ENCODE measurements at regions not wholly inside any gene's neighbourhood (a gene's known extent, or its start where the extent isn't known, plus 50 kb on each side); places are given as distances from the start of the nearest gene placed in this dataset.

GRCh38 chr1:170461762-170462384, 70.1 kb upstream of the GORAB start:
- intact Hi-C loops (cut with DNase I), result no loop called here
- no peaks in the 10 kb centered on the region for H3K4me1 ChIP-seq (ENCODE audit: control insufficient read depth, insufficient read depth, low read length)
- DNase-seq (no peak), ATAC-seq (no peak)
- no peaks in the 10 kb centered on the region for H3K27me3 ChIP-seq (ENCODE audit: control insufficient read depth, insufficient read depth)
- H3K9me3 ChIP-seq (ENCODE audit: control insufficient read depth, low read length), result no peaks in the 10 kb centered on the region
- WGBS, result 78% methylated on average over 4 of the region's 4 CpGs
- no peak overlapping the region for H3K4me3 ChIP-seq (ENCODE audit: low read length)
- H3K27ac ChIP-seq (ENCODE audit: low read length), result no peak overlapping the region

GRCh38 chr1:170470121-170470520, 61.8 kb upstream of the GORAB start:
- no peak for ATAC-seq
- no peaks in the 10 kb centered on the region for H3K4me1 ChIP-seq (ENCODE audit: control insufficient read depth, insufficient read depth, low read length)
- 18% methylated on average over 1 of the region's 1 CpG for WGBS
- H3K4me3 ChIP-seq (ENCODE audit: low read length), result no peak overlapping the region
- no peaks in the 10 kb centered on the region for H3K27me3 ChIP-seq (ENCODE audit: control insufficient read depth, insufficient read depth)
- no peaks in the 10 kb centered on the region for H3K9me3 ChIP-seq (ENCODE audit: control insufficient read depth, low read length)
- DNase-seq, result no peak
- no peak overlapping the region for H3K27ac ChIP-seq (ENCODE audit: low read length)
- intact Hi-C loops (cut with DNase I), result no loop called here

- H3K27ac ChIP-seq (ENCODE audit: low read length), result no peak overlapping the region
- intact Hi-C loops (cut with DNase I), result no loop called here
Measured at GRCh38 chr1:170471398-170472053, 60.4 kb upstream of the GORAB start.

DNA sequence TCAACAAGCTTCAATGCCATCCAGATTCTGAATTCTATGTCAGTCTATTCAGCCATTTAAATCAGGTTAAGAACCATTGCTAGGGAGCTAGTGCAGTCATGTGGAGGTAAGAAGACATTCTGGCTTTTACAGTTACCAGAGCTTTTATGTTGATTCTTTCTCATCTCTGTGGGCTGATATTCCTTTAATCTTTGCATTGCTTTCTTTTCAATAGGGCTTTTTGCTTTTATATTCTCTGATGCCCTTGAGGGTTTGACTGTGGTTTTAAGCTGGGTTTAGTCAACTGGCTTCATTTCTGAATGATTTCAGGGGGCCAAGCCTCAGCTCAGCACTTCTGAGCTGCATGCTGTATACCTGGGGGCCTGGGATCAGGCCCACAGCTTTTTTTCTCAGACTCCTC, 51.0 kb upstream of the GORAB start:
- H3K9me3 ChIP-seq (ENCODE audit: control insufficient read depth, low read length), result no peaks in the 10 kb centered on the region
- DNase-seq, result no peak
- ATAC-seq, result no peak
- H3K27ac ChIP-seq (ENCODE audit: low read length), result no peak overlapping the region
- no peak overlapping the region for H3K4me3 ChIP-seq (ENCODE audit: low read length)
- intact Hi-C loops (cut with DNase I), result no loop called here
- H3K27me3 ChIP-seq (ENCODE audit: control insufficient read depth, insufficient read depth), result no peaks in the 10 kb centered on the region
- H3K4me1 ChIP-seq (ENCODE audit: control insufficient read depth, insufficient read depth, low read length), result no peaks in the 10 kb centered on the region

More at GRCh38 chr1:170471398-170472053, 60.4 kb upstream of the GORAB start:
- H3K4me1 ChIP-seq (ENCODE audit: control insufficient read depth, insufficient read depth, low read length), result no peaks in the 10 kb centered on the region
- ATAC-seq (no peak), DNase-seq (no peak)
- H3K27me3 ChIP-seq (ENCODE audit: control insufficient read depth, insufficient read depth), result no peaks in the 10 kb centered on the region
- H3K9me3 ChIP-seq (ENCODE audit: control insufficient read depth, low read length), result no peaks in the 10 kb centered on the region
- WGBS, result 35% methylated on average over 1 of the region's 1 CpG
- no peak overlapping the region for H3K4me3 ChIP-seq (ENCODE audit: low read length)
